ENCODE measurements at regions not wholly inside any gene's neighbourhood (a gene's known extent, or its start where the extent isn't known, plus 50 kb on each side); places are given as distances from the start of the nearest gene placed in this dataset.

GRCh38 chr10:46229144-46229563 lies 57.6 kb upstream of the ANTXRL start:
- peak; percentile 17 to 33 for DNase-seq

GRCh38 chr10:46230615-46231014 lies 56.2 kb upstream of the ANTXRL start:
- DNase-seq: no peak

- peak in 1 of 2 donors; percentile 9 for DNase-seq
These were observed 55.7 kb upstream of the ANTXRL start for GRCh38 chr10:46231087-46231486.

- peak in 1 of 2 donors; percentile 8 for DNase-seq
These were observed 54.7 kb upstream of the ANTXRL start for GRCh38 chr10:46232084-46232483.

- DNase-seq: no peak
These were observed 54.1 kb upstream of the ANTXRL start for GRCh38 chr10:46232666-46233065.

GRCh38 chr10:46233181-46233580 lies 53.6 kb upstream of the ANTXRL start:
- DNase-seq: peak in 1 of 2 donors; percentile 11

GRCh38 chr10:46234026-46234425 lies 52.8 kb upstream of the ANTXRL start:
- peak in 1 of 2 donors; percentile 13 for DNase-seq

- DNase-seq: peak in 1 of 2 donors; percentile 15
These were observed 52.3 kb upstream of the ANTXRL start for GRCh38 chr10:46234431-46235060.

GRCh38 chr10:46235705-46236545 lies 50.9 kb upstream of the ANTXRL start:
- peak in 1 of 2 donors; percentile 11 for DNase-seq

GRCh38 chr10:46236546-46236887 lies 50.3 kb upstream of the ANTXRL start:
- DNase-seq: peak in 1 of 2 donors; percentile 12

- DNase-seq: peak in 1 of 2 donors; percentile 11
These were observed 49.7 kb upstream of the ANTXRL start for GRCh38 chr10:46236941-46237681.
